Spleen (tissue), 7 donors: ENCODE measurements at regions not wholly inside any gene's neighbourhood (a gene's known extent, or its start where the extent isn't known, plus 50 kb on each side); places are given as distances from the start of the nearest gene placed in this dataset.

Source experiments
- CTCF ChIP-seq, 11 experiments: fragments of 200-600 bp in 7 of 11; fragments of 450-650 bp in 4 of 11; sonication (generic) in 4 of 11; IDR thresholded peaks in 8 of 11; conservative IDR thresholded peaks in 3 of 11; 1 replicate in 7 of 11; 2 replicates in 4 of 11; pipeline versions ENCODE4 v1.4.0 to v1.8.0; 2016 to 2021; ENCODE audit warnings: antibody characterized with exemption in 11 of 11, inconsistent platforms in 4 of 11, mild to moderate bottlenecking in 1 of 11
- POLR2AphosphoS5 ChIP-seq, 3 donors: sonication (generic); formaldehyde crosslinking; IDR thresholded peaks; one replicate each; pipeline ENCODE4 v1.5.1; 2017; ENCODE audit warnings: antibody characterized with exemption in 3 of 3
- donor health status: DM: no; HTN: no; CAD: no; lungs with moderate emphysema.
- donor health status: DM: no; HTN: no; CAD: no.
- donor health status: DM: no; HTN: no; CAD: no.

GRCh38 chr10:129023082-129023481, 444.0 kb upstream of the MGMT start:
- TF ChIP-seq CTCF (IDR thresholded peaks at IDR 0.05 in 8 of 11, conservative IDR thresholded peaks at IDR 0.05 in 3 of 11) (no peak), POLR2AphosphoS5 (IDR thresholded peaks at IDR 0.05) (no peak)
